ENCODE measurements at regions not wholly inside any gene's neighbourhood (a gene's known extent, or its start where the extent isn't known, plus 50 kb on each side); places are given as distances from the start of the nearest gene placed in this dataset.

GRCh38 chr5:101062902-101063301 is 159.8 kb upstream of the ST8SIA4 start:
- TF ChIP-seq SIN3A (IDR thresholded peaks at IDR 0.05; ENCODE audit: borderline replicate concordance, insufficient read depth, low read length): no peak
- no peak for TF ChIP-seq POLR2AphosphoS5 (IDR thresholded peaks at IDR 0.05; ENCODE audit: low read depth, low read length)
- no peak for TF ChIP-seq TAF1 (IDR thresholded peaks at IDR 0.05; ENCODE audit: borderline replicate concordance, insufficient read depth, low read length)
- no peak for TF ChIP-seq REST (IDR thresholded peaks at IDR 0.05; ENCODE audit: insufficient read depth in 1 of 2, low read depth in 2 of 2, low read length in 2 of 2)
- no peak for TF ChIP-seq FOXP2 (optimal IDR thresholded peaks at IDR 0.05; ENCODE audit: borderline replicate concordance, extremely low read depth, extremely low read length, insufficient read depth)

- TF ChIP-seq SIN3A (IDR thresholded peaks at IDR 0.05; ENCODE audit: borderline replicate concordance, insufficient read depth, low read length): no peak
- TF ChIP-seq TAF1 (IDR thresholded peaks at IDR 0.05; ENCODE audit: borderline replicate concordance, insufficient read depth, low read length): no peak
- no peak for TF ChIP-seq REST (IDR thresholded peaks at IDR 0.05; ENCODE audit: insufficient read depth in 1 of 2, low read depth in 2 of 2, low read length in 2 of 2)
- no peak for TF ChIP-seq POLR2AphosphoS5 (IDR thresholded peaks at IDR 0.05; ENCODE audit: low read depth, low read length)
- no peak for TF ChIP-seq FOXP2 (optimal IDR thresholded peaks at IDR 0.05; ENCODE audit: borderline replicate concordance, extremely low read depth, extremely low read length, insufficient read depth)
Observed at GRCh38 chr5:101047181-101047580, 144.1 kb upstream of the ST8SIA4 start.

DNA sequence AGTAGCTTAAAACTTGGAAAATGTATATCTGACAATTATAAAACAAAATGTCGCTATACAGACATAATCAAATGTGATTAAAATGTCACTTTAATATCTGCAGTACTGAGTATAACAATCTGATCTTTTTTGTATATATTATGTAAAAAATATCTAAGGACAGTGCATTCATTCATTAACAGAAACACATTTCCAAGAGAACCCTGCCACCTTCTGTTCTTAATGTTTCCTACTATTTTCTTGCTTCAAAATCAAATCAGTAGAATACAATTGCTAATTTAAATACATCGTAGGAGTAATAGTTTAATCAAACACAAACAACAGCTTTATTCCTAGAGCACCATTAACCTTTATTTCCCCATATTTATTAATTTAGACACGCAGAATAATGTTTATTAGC is 142.6 kb upstream of the ST8SIA4 start:
- TF ChIP-seq POLR2AphosphoS5 (IDR thresholded peaks at IDR 0.05; ENCODE audit: low read depth, low read length) (no peak), REST (IDR thresholded peaks at IDR 0.05; ENCODE audit: insufficient read depth in 1 of 2, low read depth in 2 of 2, low read length in 2 of 2) (no peak), FOXP2 (optimal IDR thresholded peaks at IDR 0.05; ENCODE audit: borderline replicate concordance, extremely low read depth, extremely low read length, insufficient read depth) (no peak), TAF1 (IDR thresholded peaks at IDR 0.05; ENCODE audit: borderline replicate concordance, insufficient read depth, low read length) (no peak), SIN3A (IDR thresholded peaks at IDR 0.05; ENCODE audit: borderline replicate concordance, insufficient read depth, low read length) (no peak)

- TF ChIP-seq REST (IDR thresholded peaks at IDR 0.05; ENCODE audit: insufficient read depth in 1 of 2, low read depth in 2 of 2, low read length in 2 of 2) (no peak), TAF1 (IDR thresholded peaks at IDR 0.05; ENCODE audit: borderline replicate concordance, insufficient read depth, low read length) (no peak), FOXP2 (optimal IDR thresholded peaks at IDR 0.05; ENCODE audit: borderline replicate concordance, extremely low read depth, extremely low read length, insufficient read depth) (no peak)
Observed at GRCh38 chr5:101036778-101037177, 133.7 kb upstream of the ST8SIA4 start.

- TF ChIP-seq TAF1 (IDR thresholded peaks at IDR 0.05; ENCODE audit: borderline replicate concordance, insufficient read depth, low read length) (no peak), REST (IDR thresholded peaks at IDR 0.05; ENCODE audit: insufficient read depth in 1 of 2, low read depth in 2 of 2, low read length in 2 of 2) (no peak), SIN3A (IDR thresholded peaks at IDR 0.05; ENCODE audit: borderline replicate concordance, insufficient read depth, low read length) (no peak), POLR2AphosphoS5 (IDR thresholded peaks at IDR 0.05; ENCODE audit: low read depth, low read length) (no peak), FOXP2 (optimal IDR thresholded peaks at IDR 0.05; ENCODE audit: borderline replicate concordance, extremely low read depth, extremely low read length, insufficient read depth) (no peak)
Observed at GRCh38 chr5:101035425-101035824, 132.3 kb upstream of the ST8SIA4 start.
